Mesendoderm (in vitro differentiated cells): ENCODE measurements at regions not wholly inside any gene's neighbourhood (a gene's known extent, or its start where the extent isn't known, plus 50 kb on each side); places are given as distances from the start of the nearest gene placed in this dataset.
A peak's percentile ranks its signal among the peaks of the same experiment; 100 is the strongest.

Source experiments
- DNase-seq: peaks from one replicate; pipeline ENCODE4 v3.0.0; 2013
- H2AK5ac ChIP-seq: 2 replicates; pipeline ENCODE4 v1.6.1; 2013; ENCODE audit warnings: low read length, inconsistent platforms
- H2BK120ac ChIP-seq: 2 replicates; pipeline ENCODE4 v1.6.1; 2013; ENCODE audit warnings: low read depth, mild to moderate bottlenecking, low read length, moderate library complexity, mixed read lengths
- H2BK15ac ChIP-seq: replicated peaks from 2 replicates; pipeline ENCODE4 v1.6.1; 2013; ENCODE audit warnings: low read depth, mild to moderate bottlenecking, moderate library complexity
- H2BK5ac ChIP-seq: 2 replicates; pipeline ENCODE4 v1.6.1; 2013; ENCODE audit warnings: low read length, inconsistent platforms
- H3K18ac ChIP-seq: 2 replicates; pipeline ENCODE4 v1.6.1; 2013; ENCODE audit warnings: mild to moderate bottlenecking, low read length, mixed read lengths
- H3K23ac ChIP-seq: one replicate; pipeline ENCODE4 v1.6.1; 2013; ENCODE audit warnings: low read length
- H3K27ac ChIP-seq: 2 replicates; pipeline ENCODE4 v1.5.1; 2013; ENCODE audit warnings: low read depth, mild to moderate bottlenecking, inconsistent platforms, low read length, moderate library complexity
- H3K27me3 ChIP-seq: 2 replicates; pipeline ENCODE4 v1.6.1; 2013; ENCODE audit warnings: low read length, control low read depth, mild to moderate bottlenecking, inconsistent platforms; ENCODE audit not compliant: insufficient read depth, poor library complexity
- H3K36me3 ChIP-seq: 2 replicates; pipeline ENCODE4 v1.6.1; 2013; ENCODE audit warnings: low read length, inconsistent platforms; ENCODE audit not compliant: control insufficient read depth, insufficient read depth
- H3K4ac ChIP-seq: one replicate; pipeline ENCODE4 v1.6.1; 2013; ENCODE audit warnings: low read depth, mild to moderate bottlenecking, low read length, moderate library complexity
- H3K4me1 ChIP-seq: 2 replicates; pipeline ENCODE4 v1.6.1; 2013; ENCODE audit warnings: low read depth, low read length, inconsistent platforms; ENCODE audit not compliant: control insufficient read depth
- H3K4me2 ChIP-seq: 2 replicates; pipeline ENCODE4 v1.6.1; 2013; ENCODE audit warnings: low read length
- H3K4me3 ChIP-seq: 2 replicates; pipeline ENCODE4 v1.5.1; 2013; ENCODE audit warnings: mild to moderate bottlenecking, low read length
- H3K56ac ChIP-seq: one replicate; pipeline ENCODE4 v1.6.1; 2013; ENCODE audit warnings: low read length
- H3K79me1 ChIP-seq: 2 replicates; pipeline ENCODE4 v1.6.1; 2013; ENCODE audit warnings: low read length, inconsistent platforms
- H3K79me2 ChIP-seq: 2 replicates; pipeline ENCODE4 v1.6.1; 2013; ENCODE audit warnings: mild to moderate bottlenecking, low read length; ENCODE audit not compliant: control insufficient read depth, insufficient read depth
- H3K9ac ChIP-seq: 2 replicates; pipeline ENCODE4 v1.6.1; 2013; ENCODE audit warnings: low read length, inconsistent platforms
- H4K5ac ChIP-seq: one replicate; pipeline ENCODE4 v1.6.1; 2013; ENCODE audit warnings: low read length
- H4K8ac ChIP-seq: one replicate; pipeline ENCODE4 v1.6.1; 2013; ENCODE audit warnings: low read depth, mild to moderate bottlenecking, control low read depth, low read length, moderate library complexity
- WGBS: extraction: QIAGEN DNeasy Blood & Tissue Kit; methylation state at CpG from one replicate; pipeline ENCODE4 v1.1.7; 2013; ENCODE audit warnings: low lambda C conversion rate, missing lambda C conversion rate; ENCODE audit not compliant: insufficient coverage; ENCODE audit errors: extremely low coverage; 5-methylcytosine and 5-hydroxymethylcytosine counted together

DNA sequence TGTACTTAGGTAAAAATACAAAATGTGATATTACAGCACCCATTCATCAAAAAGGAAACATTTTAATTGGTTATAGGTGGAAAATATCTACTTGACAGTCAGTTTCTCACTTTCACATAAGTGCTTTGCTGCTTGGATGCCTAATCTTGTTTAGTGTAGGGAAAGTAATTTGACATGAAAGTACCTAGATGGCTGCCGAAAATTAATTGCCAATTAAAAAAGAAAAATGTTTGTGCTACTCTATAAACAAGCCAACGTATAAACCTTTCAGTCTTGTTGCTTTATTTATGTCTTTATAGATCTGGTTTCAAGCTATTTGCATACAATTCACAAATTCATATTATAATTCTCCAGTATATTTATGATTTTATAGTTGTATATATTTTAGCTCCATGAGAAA lies 729.9 kb downstream of the DACH1 start:
- Histone ChIP-seq H3K9ac (no peak overlapping the region), H3K4me3 (no peak overlapping the region), H2BK5ac (no peak overlapping the region), H2BK15ac (no peak overlapping the region), H3K79me1 (no peaks in the 10 kb centered on the region), H3K79me2 (no peaks in the 10 kb centered on the region), H4K8ac (no peak overlapping the region), H3K18ac (no peak overlapping the region), H3K4ac (no peak overlapping the region), H2BK120ac (no peak overlapping the region), H2AK5ac (no peak overlapping the region), H3K27ac (no peak overlapping the region), H3K23ac (no peak overlapping the region), H4K5ac (no peak overlapping the region), H3K4me1 (no peaks in the 10 kb centered on the region), H3K56ac (no peak overlapping the region), H3K4me2 (no peak overlapping the region), H3K27me3 (no peaks in the 10 kb centered on the region), H3K36me3 (no peaks in the 10 kb centered on the region)
- no CpG with 5 or more reads among the region's 2 CpGs for WGBS
- DNase-seq = no peak

DNA sequence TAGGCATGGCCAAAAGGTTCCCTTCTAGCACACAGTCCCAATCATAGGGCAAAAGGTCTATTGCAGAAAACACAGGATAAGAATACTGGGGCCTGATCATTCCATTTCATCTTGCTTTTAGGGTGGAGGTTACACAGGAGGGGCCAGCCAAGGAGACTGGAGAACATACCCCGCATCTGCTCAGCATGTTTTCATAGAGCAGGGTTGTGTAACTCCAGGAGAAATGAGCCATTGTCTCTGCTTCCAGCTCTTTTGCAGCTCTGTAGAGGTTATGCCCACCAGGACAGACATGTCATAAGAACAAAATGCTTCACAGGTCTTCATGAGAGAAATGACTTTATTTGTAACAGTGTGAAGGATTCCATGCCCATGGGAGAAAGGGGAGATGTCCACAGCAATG lies 742.8 kb downstream of the DACH1 start:
- Histone ChIP-seq H2BK120ac (no peak overlapping the region), H3K18ac (no peak overlapping the region), H3K56ac (no peak overlapping the region), H3K79me2 (no peaks in the 10 kb centered on the region), H3K36me3 (no peaks in the 10 kb centered on the region), H4K5ac (no peak overlapping the region), H3K23ac (no peak overlapping the region), H2AK5ac (no peak overlapping the region), H3K9ac (no peak overlapping the region), H2BK15ac (no peak overlapping the region), H4K8ac (no peak overlapping the region), H2BK5ac (no peak overlapping the region), H3K4ac (no peak overlapping the region), H3K4me2 (no peak overlapping the region), H3K4me3 (no peak overlapping the region), H3K27me3 (no peaks in the 10 kb centered on the region), H3K27ac (no peak overlapping the region), H3K4me1 (no peaks in the 10 kb centered on the region), H3K79me1 (no peaks in the 10 kb centered on the region)
- no peak for DNase-seq
- WGBS = no CpG with 5 or more reads among the region's 1 CpG

DNA sequence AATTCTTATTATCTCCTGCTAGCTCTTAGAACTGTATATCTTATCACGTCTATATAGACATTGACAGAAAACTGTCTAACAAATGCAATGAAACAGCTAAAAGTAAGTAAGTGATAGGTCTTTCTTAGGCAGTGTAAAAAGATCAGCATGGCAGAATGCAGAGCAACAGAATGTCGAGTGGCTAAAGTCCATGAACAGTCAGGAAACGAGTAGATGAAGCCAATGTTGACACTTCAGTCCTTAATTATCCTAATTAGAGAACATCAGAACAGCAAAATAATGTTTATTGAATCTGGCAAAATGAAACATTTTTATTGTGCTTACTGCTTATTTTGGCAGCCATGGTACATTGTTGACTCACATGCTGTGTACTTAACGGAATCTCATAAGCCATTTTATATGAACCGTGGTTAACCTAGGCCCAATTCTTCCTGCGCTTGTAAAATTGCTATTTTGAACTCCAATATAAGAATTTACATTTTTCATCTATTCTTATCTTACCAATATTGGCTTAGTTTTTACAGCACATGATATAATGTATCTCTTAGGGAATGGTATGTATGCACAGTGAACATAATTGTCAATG lies 748.1 kb downstream of the DACH1 start:
- Histone ChIP-seq H3K56ac (no peak overlapping the region), H2AK5ac (no peak overlapping the region), H4K8ac (no peak overlapping the region), H3K79me2 (no peaks in the 10 kb centered on the region), H3K18ac (no peak overlapping the region), H4K5ac (no peak overlapping the region), H2BK5ac (no peak overlapping the region), H3K4me3 (no peak overlapping the region), H2BK15ac (no peak overlapping the region), H3K36me3 (no peaks in the 10 kb centered on the region), H2BK120ac (no peak overlapping the region), H3K27me3 (no peaks in the 10 kb centered on the region), H3K4me1 (no peaks in the 10 kb centered on the region), H3K23ac (no peak overlapping the region), H3K4ac (no peak overlapping the region), H3K4me2 (no peak overlapping the region), H3K27ac (no peak overlapping the region), H3K9ac (no peak overlapping the region), H3K79me1 (no peaks in the 10 kb centered on the region)
- WGBS = no CpG with 5 or more reads among the region's 6 CpGs
- no peak for DNase-seq

- no peak overlapping the region for H2BK15ac ChIP-seq
- H3K36me3 ChIP-seq = no peaks in the 10 kb centered on the region
- no peak overlapping the region for H3K18ac ChIP-seq
- no peak overlapping the region for H2AK5ac ChIP-seq
- H4K5ac ChIP-seq = no peak overlapping the region
- no peak overlapping the region for H3K4me3 ChIP-seq
- DNase-seq = no peak
- no peak overlapping the region for H3K4ac ChIP-seq
- H4K8ac ChIP-seq = no peak overlapping the region
- no peak overlapping the region for H3K23ac ChIP-seq
- no peak overlapping the region for H3K4me2 ChIP-seq
- H3K9ac ChIP-seq = no peak overlapping the region
- no peaks in the 10 kb centered on the region for H3K4me1 ChIP-seq
- no peak overlapping the region for H2BK5ac ChIP-seq
- no peaks in the 10 kb centered on the region for H3K27me3 ChIP-seq
- no peak overlapping the region for H3K56ac ChIP-seq
- H2BK120ac ChIP-seq = no peak overlapping the region
- no peak overlapping the region for H3K27ac ChIP-seq
- no peaks in the 10 kb centered on the region for H3K79me1 ChIP-seq
- H3K79me2 ChIP-seq = no peaks in the 10 kb centered on the region
Measured at GRCh38 chr13:71117920-71118319, 749.1 kb downstream of the DACH1 start.

DNA sequence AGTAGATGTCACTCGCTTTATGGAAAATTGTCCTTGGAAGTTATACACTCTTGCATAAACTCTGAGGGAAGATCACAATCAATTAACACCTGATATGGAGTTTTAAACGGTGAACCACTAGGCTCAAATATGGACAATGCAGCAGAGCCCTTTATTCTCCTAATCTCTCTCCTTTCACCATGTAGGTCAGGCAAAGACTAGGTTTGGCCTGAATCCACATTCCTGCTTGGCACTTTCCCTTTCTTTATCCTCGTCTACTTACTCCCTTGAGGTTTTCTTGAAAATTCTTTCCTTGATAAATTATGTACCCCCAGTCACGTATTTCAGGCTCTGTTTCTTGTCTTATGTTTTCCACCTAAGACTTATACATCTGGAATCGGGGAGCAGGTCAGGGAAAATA lies 751.7 kb downstream of the DACH1 start:
- no peak overlapping the region for H3K56ac ChIP-seq
- DNase-seq = peak; percentile 52
- H3K27me3 ChIP-seq = no peaks in the 10 kb centered on the region
- no peaks in the 10 kb centered on the region for H3K4me1 ChIP-seq
- H2BK5ac ChIP-seq = no peak overlapping the region
- no peak overlapping the region for H3K4me3 ChIP-seq
- H3K79me2 ChIP-seq = no peaks in the 10 kb centered on the region
- no CpG with 5 or more reads among the region's 5 CpGs for WGBS
- H3K23ac ChIP-seq = no peak overlapping the region
- H3K36me3 ChIP-seq = no peaks in the 10 kb centered on the region
- no peak overlapping the region for H4K8ac ChIP-seq
- H3K79me1 ChIP-seq = no peaks in the 10 kb centered on the region
- no peak overlapping the region for H3K4me2 ChIP-seq
- no peak overlapping the region for H2BK120ac ChIP-seq
- H3K4ac ChIP-seq = no peak overlapping the region
- H2AK5ac ChIP-seq = no peak overlapping the region
- H4K5ac ChIP-seq = no peak overlapping the region
- no peak overlapping the region for H3K27ac ChIP-seq
- H3K18ac ChIP-seq = no peak overlapping the region
- H3K9ac ChIP-seq = no peak overlapping the region
- H2BK15ac ChIP-seq = no peak overlapping the region

- Histone ChIP-seq H3K79me2 (no peaks in the 10 kb centered on the region), H3K23ac (no peak overlapping the region), H3K4ac (no peak overlapping the region), H2BK5ac (no peak overlapping the region), H3K36me3 (no peaks in the 10 kb centered on the region), H2BK15ac (no peak overlapping the region), H3K4me3 (no peak overlapping the region), H3K27ac (no peak overlapping the region), H3K4me2 (no peak overlapping the region), H3K9ac (no peak overlapping the region), H3K4me1 (no peaks in the 10 kb centered on the region), H3K79me1 (no peaks in the 10 kb centered on the region), H4K8ac (no peak overlapping the region), H3K27me3 (no peaks in the 10 kb centered on the region), H3K56ac (no peak overlapping the region), H3K18ac (no peak overlapping the region), H2AK5ac (no peak overlapping the region), H4K5ac (no peak overlapping the region), H2BK120ac (no peak overlapping the region)
- WGBS = no CpG with 5 or more reads among the region's 1 CpG
- DNase-seq = no peak
Measured at GRCh38 chr13:71096421-71096820, 770.6 kb downstream of the DACH1 start.
